SK-N-MC (cell line): ENCODE measurements at regions not wholly inside any gene's neighbourhood (a gene's known extent, or its start where the extent isn't known, plus 50 kb on each side); places are given as distances from the start of the nearest gene placed in this dataset.

Experiments
- DNase-seq: peaks from one replicate; pipeline ENCODE4 v3.0.0-alpha.2; 2011; ENCODE audit warnings: low read depth, low spot score
- H3K27ac ChIP-seq: fragments of 200-600 bp; sonication (generic); 2 replicates; pipeline ENCODE4 v1.5.1; 2016; ENCODE audit warnings: mixed run types
- H3K36me3 ChIP-seq: fragments of 200-600 bp; sonication (generic); 2 replicates; pipeline ENCODE4 v1.6.1; 2017; ENCODE audit warnings: antibody characterized with exemption, low read length, mixed read lengths; ENCODE audit not compliant: insufficient read depth
- H3K4me3 ChIP-seq: fragments of 200-600 bp; sonication (generic); 2 replicates; pipeline ENCODE4 v1.5.1; 2016
- H3K9ac ChIP-seq: fragments of 200-600 bp; sonication (generic); 2 replicates; pipeline ENCODE4 v1.8.0; 2017; ENCODE audit warnings: mixed run types, mixed read lengths; ENCODE audit not compliant: insufficient read length
- H3K9me3 ChIP-seq: fragments of 200-600 bp; sonication (generic); 2 replicates; pipeline ENCODE4 v1.6.1; 2017; ENCODE audit warnings: low read depth, mild to moderate bottlenecking, antibody characterized with exemption, low read length, moderate library complexity, mixed read lengths
- EZH2 ChIP-seq: fragments of 200-600 bp; sonication (generic); IDR thresholded peaks from one replicate; pipeline ENCODE4 v1.6.1; 2017; ENCODE audit warnings: antibody characterized with exemption
- FOXP2 ChIP-seq: optimal IDR thresholded peaks from 2 replicates; pipeline ENCODE3; 2011; ENCODE audit warnings: mild to moderate bottlenecking, moderate library complexity; ENCODE audit not compliant: insufficient read depth; ENCODE audit errors: extremely low read length, control extremely low read depth
- POLR2AphosphoS5 ChIP-seq: IDR thresholded peaks from 2 replicates; pipeline ENCODE4 v1.6.1; 2012; ENCODE audit warnings: mild to moderate bottlenecking, low read depth, low read length, borderline replicate concordance

DNA sequence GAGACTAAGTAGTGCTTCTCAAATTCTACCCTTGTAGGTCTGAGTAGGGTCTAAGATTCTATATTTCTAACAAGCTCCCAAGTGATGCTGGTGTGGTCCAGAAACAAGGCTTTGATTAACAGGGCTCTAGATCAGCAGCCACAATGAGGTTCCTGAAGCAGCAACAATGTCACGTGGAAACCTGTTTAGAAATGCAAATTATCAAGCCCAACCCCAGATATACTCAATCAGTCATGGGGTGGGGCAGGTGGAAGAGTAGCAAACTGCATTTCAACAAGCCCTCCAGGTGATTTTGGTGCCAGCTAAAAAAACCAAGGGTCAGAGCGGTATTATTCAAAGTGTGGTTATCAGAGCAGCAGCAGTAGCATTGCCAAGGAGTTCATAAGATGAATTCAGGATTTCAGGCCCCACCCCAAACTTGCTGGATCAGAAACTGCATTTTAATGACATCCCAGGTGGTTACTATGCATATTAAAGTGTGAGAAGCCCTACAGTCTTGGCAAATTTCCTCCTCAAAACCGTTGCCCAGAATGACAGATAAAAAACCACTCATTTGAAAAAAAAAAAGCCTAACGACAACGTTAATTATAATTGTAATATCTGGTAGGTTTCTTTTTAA, 199.2 kb downstream of the AHR start:
- no peak overlapping the region for H3K4me3 ChIP-seq
- H3K9ac ChIP-seq: no peak overlapping the region
- DNase-seq: no peak
- TF ChIP-seq FOXP2: no peak
- no peak for TF ChIP-seq EZH2
- no peak for TF ChIP-seq POLR2AphosphoS5
- H3K36me3 ChIP-seq: no peaks in the 10 kb centered on the region
- no peaks in the 10 kb centered on the region for H3K9me3 ChIP-seq
- no peak overlapping the region for H3K27ac ChIP-seq

DNA sequence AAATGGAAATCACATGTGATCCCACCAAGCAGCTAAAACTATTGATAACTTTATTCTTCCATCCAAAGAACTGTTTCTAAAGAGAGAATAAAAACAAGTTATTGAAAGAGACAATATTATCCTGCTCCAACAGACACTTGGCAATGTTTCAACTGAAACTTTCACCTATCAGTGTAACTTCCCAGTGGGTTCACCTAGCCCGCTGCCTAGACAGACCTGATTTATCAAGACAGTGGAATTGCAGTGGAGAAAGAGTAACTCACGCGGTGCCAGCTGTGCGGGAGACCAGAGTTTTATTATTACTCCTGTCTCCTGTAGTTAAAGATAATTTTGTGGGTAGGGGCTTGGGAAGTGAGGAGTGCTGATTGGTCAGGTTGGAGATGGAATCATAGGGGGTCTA, 199.8 kb downstream of the AHR start:
- DNase-seq: no peak
- H3K36me3 ChIP-seq: no peaks in the 10 kb centered on the region
- H3K9ac ChIP-seq: no peak overlapping the region
- no peak overlapping the region for H3K27ac ChIP-seq
- TF ChIP-seq FOXP2: no peak
- no peak for TF ChIP-seq POLR2AphosphoS5
- no peak for TF ChIP-seq EZH2
- H3K4me3 ChIP-seq: no peak overlapping the region
- H3K9me3 ChIP-seq: no peaks in the 10 kb centered on the region

DNA sequence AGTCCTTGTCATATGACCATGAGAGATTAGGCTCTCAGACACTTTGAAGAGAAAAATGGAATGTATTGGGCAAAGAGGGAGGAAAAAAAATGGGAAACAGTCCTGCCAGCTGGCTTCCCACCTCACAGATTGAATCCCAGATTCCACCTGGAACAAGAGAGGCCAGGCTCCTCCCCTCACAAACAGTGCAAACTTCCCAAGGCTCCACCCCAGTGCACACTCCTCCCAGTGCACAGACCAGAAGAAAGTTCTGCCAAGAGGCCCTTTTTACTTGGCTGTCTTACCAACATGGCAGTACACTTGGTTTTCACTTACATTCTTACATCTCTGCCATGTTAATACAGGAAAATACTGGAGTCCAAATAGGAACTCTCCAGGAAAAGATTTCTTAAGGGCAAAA, 202.3 kb downstream of the AHR start:
- Histone ChIP-seq H3K27ac (no peak overlapping the region), H3K4me3 (no peak overlapping the region), H3K36me3 (no peaks in the 10 kb centered on the region), H3K9me3 (no peaks in the 10 kb centered on the region), H3K9ac (no peak overlapping the region)
- TF ChIP-seq FOXP2 (no peak), EZH2 (no peak), POLR2AphosphoS5 (no peak)
- no peak for DNase-seq

DNA sequence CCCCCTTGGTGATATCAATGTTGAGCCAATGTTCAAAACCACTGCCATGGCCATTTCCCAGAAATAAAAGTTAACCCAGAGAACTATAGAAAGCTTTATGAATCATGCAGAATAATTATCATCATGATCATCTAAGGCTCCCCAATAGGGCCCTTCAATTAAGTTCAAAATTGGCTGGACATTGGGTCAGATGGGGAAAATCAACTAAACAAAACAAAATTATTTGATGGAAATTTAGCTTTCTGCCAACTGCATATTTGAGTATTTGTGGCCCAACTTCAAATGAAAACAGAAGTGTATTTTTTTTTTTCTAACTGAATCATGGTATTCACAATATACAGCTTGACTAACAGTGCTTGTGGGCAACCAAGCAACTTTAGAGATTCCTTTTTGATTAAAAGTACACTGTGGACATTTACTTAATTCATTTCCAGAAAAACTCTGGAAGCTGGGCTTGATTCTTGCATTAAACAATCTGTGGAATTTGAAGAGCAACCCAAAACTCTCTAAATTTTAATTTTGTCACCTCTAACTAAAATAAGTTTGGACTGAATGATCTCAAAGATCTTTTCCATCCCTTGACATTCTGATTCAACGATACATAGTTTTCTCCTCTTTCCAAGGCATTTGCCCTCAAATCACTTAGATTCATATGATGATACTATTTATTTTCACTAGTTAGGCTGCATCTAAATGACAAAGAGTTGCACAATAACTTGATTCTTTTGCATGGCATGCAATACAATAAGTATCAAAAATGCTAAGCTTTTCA, 203.2 kb downstream of the AHR start:
- no peak overlapping the region for H3K4me3 ChIP-seq
- no peaks in the 10 kb centered on the region for H3K36me3 ChIP-seq
- no peak for DNase-seq
- H3K9me3 ChIP-seq: no peaks in the 10 kb centered on the region
- TF ChIP-seq FOXP2 (no peak), POLR2AphosphoS5 (no peak), EZH2 (no peak)
- H3K9ac ChIP-seq: no peak overlapping the region
- no peak overlapping the region for H3K27ac ChIP-seq

DNA sequence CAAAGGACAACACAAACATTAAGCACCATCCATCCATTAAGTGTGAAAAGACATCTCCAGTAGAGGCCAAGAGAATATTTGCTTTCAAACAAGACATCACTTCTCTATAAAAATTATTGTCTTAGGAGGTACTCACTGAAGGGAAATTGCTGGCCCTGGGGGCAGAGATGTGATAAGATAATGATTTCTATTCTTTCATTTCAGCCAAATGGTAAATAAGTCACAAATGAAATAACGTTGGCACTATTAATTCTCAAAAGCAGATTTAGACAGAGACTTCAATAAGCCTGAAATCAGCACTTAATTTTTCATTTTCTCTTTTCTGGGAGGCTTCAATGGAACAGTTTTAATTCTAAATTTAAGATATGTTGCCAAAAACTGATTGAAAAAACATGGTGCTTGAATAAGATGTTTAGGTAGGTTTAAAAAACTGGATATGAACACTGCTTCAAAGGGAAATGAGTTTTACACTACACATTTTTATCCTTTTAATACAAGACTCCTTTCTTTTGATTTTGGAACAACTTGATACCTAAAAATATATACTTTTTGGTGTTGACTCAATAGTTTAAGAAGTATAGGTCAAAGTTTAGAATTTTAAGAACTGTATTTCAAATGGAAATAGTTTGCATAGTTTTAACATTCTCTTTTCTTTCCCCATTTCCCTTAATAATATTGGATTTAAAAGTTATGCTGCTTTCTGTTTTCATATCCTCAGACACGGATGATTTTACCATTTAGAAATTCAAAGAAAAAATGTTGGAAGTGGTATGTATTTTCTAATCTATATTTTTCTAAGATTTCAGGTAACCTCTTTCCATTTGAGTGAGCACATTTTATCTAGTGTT, 204.0 kb downstream of the AHR start:
- Histone ChIP-seq H3K9me3 (no peaks in the 10 kb centered on the region), H3K9ac (no peak overlapping the region), H3K4me3 (no peak overlapping the region), H3K36me3 (no peaks in the 10 kb centered on the region), H3K27ac (no peak overlapping the region)
- DNase-seq: no peak
- TF ChIP-seq POLR2AphosphoS5: no peak
- no peak for TF ChIP-seq FOXP2
- TF ChIP-seq EZH2: no peak

DNA sequence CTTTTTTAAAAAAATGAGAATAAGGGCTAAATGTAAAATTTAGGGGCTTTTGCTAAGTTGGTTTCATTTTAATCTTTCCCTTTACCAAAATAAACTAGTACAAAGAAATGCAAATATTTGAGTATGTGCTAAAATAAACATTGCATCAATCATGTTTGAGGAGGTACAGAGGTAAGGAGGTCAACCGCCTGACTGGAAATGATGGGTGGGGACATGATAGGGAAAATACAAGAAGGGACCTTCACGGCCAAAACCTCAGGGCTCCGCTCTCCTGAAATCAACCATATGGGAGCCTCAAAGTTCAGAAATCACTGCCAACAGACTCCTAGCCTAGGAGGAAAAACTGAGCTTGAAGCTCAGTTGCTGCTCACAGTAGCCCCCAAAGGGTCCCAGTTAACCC, 207.6 kb downstream of the AHR start:
- no peak overlapping the region for H3K9ac ChIP-seq
- no peak for DNase-seq

DNA sequence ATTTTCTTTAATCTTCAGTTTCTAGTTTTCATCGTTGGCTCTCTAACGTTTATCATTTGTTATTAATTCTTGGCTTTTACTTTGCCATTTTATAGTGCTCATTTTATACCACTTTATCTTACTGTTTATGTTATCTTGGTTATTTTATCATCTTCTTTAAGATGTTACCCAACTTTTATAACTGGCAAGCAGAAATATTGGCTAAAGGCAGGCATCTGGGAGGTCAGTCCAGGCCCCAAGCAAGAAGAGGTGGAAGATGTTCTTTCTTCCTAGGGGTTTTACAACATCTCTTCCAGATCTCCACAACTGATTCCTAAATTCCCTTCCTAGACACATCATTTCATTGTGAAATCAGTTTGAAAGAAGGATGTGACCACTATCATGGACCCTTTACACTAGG, 208.1 kb downstream of the AHR start:
- no peak overlapping the region for H3K27ac ChIP-seq
- no peaks in the 10 kb centered on the region for H3K36me3 ChIP-seq
- no peak overlapping the region for H3K4me3 ChIP-seq
- no peaks in the 10 kb centered on the region for H3K9me3 ChIP-seq
- DNase-seq: no peak
- TF ChIP-seq EZH2 (no peak), FOXP2 (no peak), POLR2AphosphoS5 (no peak)
- no peak overlapping the region for H3K9ac ChIP-seq

More for the DNA sequence above, 207.6 kb downstream of the AHR start:
- Histone ChIP-seq H3K36me3 (no peaks in the 10 kb centered on the region), H3K27ac (no peak overlapping the region), H3K9me3 (no peaks in the 10 kb centered on the region), H3K4me3 (no peak overlapping the region)
- no peak for TF ChIP-seq EZH2
- TF ChIP-seq FOXP2: no peak
- TF ChIP-seq POLR2AphosphoS5: no peak

DNA sequence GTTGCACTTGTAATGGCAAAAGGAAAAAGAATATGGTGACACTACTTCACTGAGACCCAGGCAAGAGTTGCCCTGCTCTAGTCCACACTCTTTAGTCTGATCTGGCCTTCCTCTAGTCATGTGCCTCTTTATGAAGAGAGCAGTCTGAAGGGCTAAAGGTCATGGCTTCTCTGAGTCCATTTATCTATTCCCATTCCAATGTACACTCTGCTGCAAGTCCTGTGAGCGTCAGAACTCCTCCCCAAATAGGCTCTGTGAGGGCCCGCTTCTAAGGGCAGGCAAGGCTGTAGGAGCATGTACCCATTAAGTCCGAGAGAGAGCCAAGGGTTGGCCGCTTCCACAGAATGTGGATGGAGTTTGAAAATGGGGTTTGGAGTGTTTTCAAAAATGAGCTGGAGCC, 209.3 kb downstream of the AHR start:
- H3K9ac ChIP-seq: no peak overlapping the region
- no peaks in the 10 kb centered on the region for H3K9me3 ChIP-seq
- no peaks in the 10 kb centered on the region for H3K36me3 ChIP-seq
- H3K27ac ChIP-seq: no peak overlapping the region
- H3K4me3 ChIP-seq: no peak overlapping the region
- TF ChIP-seq POLR2AphosphoS5: no peak
- no peak for TF ChIP-seq EZH2
- TF ChIP-seq FOXP2: no peak
- DNase-seq: no peak
